ENCODE measurements at regions not wholly inside any gene's neighbourhood (a gene's known extent, or its start where the extent isn't known, plus 50 kb on each side); places are given as distances from the start of the nearest gene placed in this dataset.
"Not testable (repeated sequence)": the region's sequence is repeated elsewhere in the genome, so short reads cannot be mapped to it uniquely, and the experiment has no call there.

- ChIA-PET CTCF (interaction anchor here (0.6 kb wide), 1 partner anchor 10 kb away, joined by 3 read pairs; no protein-coding TSS in a partner anchor), POLR2A (no interaction called here)
- Mint-ChIP-seq H3K36me3 (ENCODE audit: insufficient read depth, unreplicated experiment) (no peaks in the 10 kb centered on the region), H3K27me3 (ENCODE audit: insufficient read depth, unreplicated experiment) (peaks cover 13% of the 10 kb centered on the region), H3K4me1 (ENCODE audit: insufficient read depth, unreplicated experiment) (no peaks in the 10 kb centered on the region), H3K4me3 (ENCODE audit: unreplicated experiment) (no peak overlapping the region), H3K9me3 (ENCODE audit: unreplicated experiment) (peaks cover 8% of the 10 kb centered on the region), H3K27ac (ENCODE audit: low read depth, unreplicated experiment) (no peak overlapping the region)
- no peak for TF ChIP-seq CTCF (IDR thresholded peaks at IDR 0.05; ENCODE audit: unreplicated experiment)
- DNase-seq (ENCODE audit: unreplicated experiment), result no peak
- intact Hi-C loops (cut with micrococcal nuclease), result no loop called here
- no TSS peak for BruUV-seq (replicated peaks)
Observed at GRCh38 chr7:86391813-86392212, 251.9 kb upstream of the GRM3 start.

- H3K36me3 Mint-ChIP-seq (ENCODE audit: insufficient read depth, unreplicated experiment); DNase-seq (ENCODE audit: unreplicated experiment); H3K27ac Mint-ChIP-seq (ENCODE audit: low read depth, unreplicated experiment); H3K4me3 Mint-ChIP-seq (ENCODE audit: unreplicated experiment); BruUV-seq (replicated peaks); POLR2A ChIA-PET; H3K9me3 Mint-ChIP-seq (ENCODE audit: unreplicated experiment); intact Hi-C loops (cut with micrococcal nuclease); H3K27me3 Mint-ChIP-seq (ENCODE audit: insufficient read depth, unreplicated experiment); H3K4me1 Mint-ChIP-seq (ENCODE audit: insufficient read depth, unreplicated experiment); CTCF ChIA-PET: not testable (repeated sequence)
Observed at GRCh38 chr7:86375602-86376001, 268.1 kb upstream of the GRM3 start.

DNA sequence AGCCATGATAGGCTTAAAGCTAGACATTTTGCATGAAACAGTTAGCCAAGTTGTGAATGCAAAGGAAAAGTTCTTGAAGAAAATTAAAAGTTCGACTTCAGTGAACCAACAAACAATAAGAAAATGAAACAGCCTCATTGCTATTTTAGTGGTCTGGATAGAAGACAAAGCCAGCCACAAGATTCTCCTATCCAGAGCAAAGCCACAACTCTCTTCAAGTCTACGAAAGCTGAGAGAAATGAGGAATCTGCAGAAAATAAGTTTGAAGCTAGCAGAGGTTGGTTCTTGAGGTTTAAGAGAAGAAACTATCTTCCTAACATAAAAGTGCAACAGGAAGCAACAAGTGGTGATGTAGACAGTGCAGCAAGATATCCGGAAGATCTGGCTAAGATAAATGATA, 271.4 kb upstream of the GRM3 start:
- Mint-ChIP-seq H3K36me3 (ENCODE audit: insufficient read depth, unreplicated experiment) (no peaks in the 10 kb centered on the region), H3K4me3 (ENCODE audit: unreplicated experiment) (no peak overlapping the region), H3K4me1 (ENCODE audit: insufficient read depth, unreplicated experiment) (no peaks in the 10 kb centered on the region), H3K9me3 (ENCODE audit: unreplicated experiment) (no peaks in the 10 kb centered on the region), H3K27me3 (ENCODE audit: insufficient read depth, unreplicated experiment) (no peaks in the 10 kb centered on the region), H3K27ac (ENCODE audit: low read depth, unreplicated experiment) (no peak overlapping the region)
- no peak for TF ChIP-seq CTCF (IDR thresholded peaks at IDR 0.05; ENCODE audit: unreplicated experiment)
- intact Hi-C loops (cut with micrococcal nuclease), result no loop called here
- no TSS peak for BruUV-seq (replicated peaks)
- DNase-seq (ENCODE audit: unreplicated experiment), result no peak
- POLR2A ChIA-PET, result no interaction called here
- CTCF ChIA-PET, result interaction anchor here (0.8 kb wide), 1 partner anchor 22 kb away, joined by 3 read pairs; no protein-coding TSS in a partner anchor

- H3K36me3 Mint-ChIP-seq (ENCODE audit: insufficient read depth, unreplicated experiment), result no peaks in the 10 kb centered on the region
- BruUV-seq (replicated peaks), result no TSS peak
Observed at GRCh38 chr7:86366946-86367345, 276.8 kb upstream of the GRM3 start.

DNA sequence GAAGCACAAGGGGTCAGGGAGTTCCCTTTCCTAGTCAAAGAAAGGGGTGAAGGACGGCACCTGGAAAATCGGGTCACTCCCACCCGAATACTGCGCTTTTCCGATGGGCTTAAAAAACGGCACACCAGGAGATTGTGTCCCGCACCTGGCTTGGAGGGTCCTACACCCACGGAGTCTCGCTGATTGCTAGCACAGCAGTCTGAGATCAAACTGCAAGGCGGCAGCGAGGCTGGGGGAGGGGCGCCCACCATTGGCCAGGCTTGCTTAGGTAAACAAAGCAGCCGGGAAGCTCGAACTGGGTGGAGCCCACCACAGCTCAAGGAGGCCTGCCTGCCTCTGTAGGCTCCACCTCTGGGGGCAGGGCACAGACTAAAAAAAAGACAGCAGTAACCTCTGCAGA, 303.3 kb upstream of the GRM3 start:
- intact Hi-C loops (cut with micrococcal nuclease); H3K9me3 Mint-ChIP-seq (ENCODE audit: unreplicated experiment); H3K36me3 Mint-ChIP-seq (ENCODE audit: insufficient read depth, unreplicated experiment); DNase-seq (ENCODE audit: unreplicated experiment); BruUV-seq (replicated peaks); H3K4me1 Mint-ChIP-seq (ENCODE audit: insufficient read depth, unreplicated experiment); CTCF ChIA-PET; H3K27ac Mint-ChIP-seq (ENCODE audit: low read depth, unreplicated experiment); POLR2A ChIA-PET; H3K4me3 Mint-ChIP-seq (ENCODE audit: unreplicated experiment): not testable (repeated sequence)
- H3K27me3 Mint-ChIP-seq (ENCODE audit: insufficient read depth, unreplicated experiment), result peaks cover 23% of the 10 kb centered on the region

More at GRCh38 chr7:86366946-86367345, 276.8 kb upstream of the GRM3 start:
- no peak for TF ChIP-seq CTCF (IDR thresholded peaks at IDR 0.05; ENCODE audit: unreplicated experiment)
- intact Hi-C loops (cut with micrococcal nuclease), result no loop called here
- no peak for DNase-seq (ENCODE audit: unreplicated experiment)
- H3K9me3 Mint-ChIP-seq (ENCODE audit: unreplicated experiment), result no peaks in the 10 kb centered on the region
- H3K4me1 Mint-ChIP-seq (ENCODE audit: insufficient read depth, unreplicated experiment), result no peaks in the 10 kb centered on the region
- ChIA-PET POLR2A (interaction anchor here (0.6 kb wide), 1 partner anchor 239 kb away, joined by 3 read pairs; no protein-coding TSS in a partner anchor), CTCF (interaction anchor here (0.6 kb wide), 2 partner anchors 16 to 79 kb away, joined by 3 to 4 read pairs; no protein-coding TSS in a partner anchor)
- no peak overlapping the region for H3K4me3 Mint-ChIP-seq (ENCODE audit: unreplicated experiment)
- peaks cover 14% of the 10 kb centered on the region for H3K27me3 Mint-ChIP-seq (ENCODE audit: insufficient read depth, unreplicated experiment)
- no peak overlapping the region for H3K27ac Mint-ChIP-seq (ENCODE audit: low read depth, unreplicated experiment)

Data from MCF 10A (cell line).